ENCODE measurements at regions not wholly inside any gene's neighbourhood (a gene's known extent, or its start where the extent isn't known, plus 50 kb on each side); places are given as distances from the start of the nearest gene placed in this dataset.

- TF ChIP-seq CTCF (IDR thresholded peaks at IDR 0.05) (no peak), EZH2 (IDR thresholded peaks at IDR 0.05; ENCODE audit: borderline replicate concordance, insufficient read depth, low read depth, low read length, poor library complexity, severe bottlenecking) (no peak)
These were observed 91.2 kb upstream of the CD44 start for GRCh38 chr11:35047769-35048168.
